ENCODE measurements at regions not wholly inside any gene's neighbourhood (a gene's known extent, or its start where the extent isn't known, plus 50 kb on each side); places are given as distances from the start of the nearest gene placed in this dataset.

GRCh38 chr18:57202881-57203280 lies 56.0 kb downstream of the BOD1L2 start:
- DNase-seq = no peak

- no peak for DNase-seq
Measured at GRCh38 chr18:57205641-57206040, 58.8 kb downstream of the BOD1L2 start.

GRCh38 chr18:57207124-57207916 lies 60.4 kb downstream of the BOD1L2 start:
- DNase-seq = no peak

- no peak for DNase-seq
Measured at GRCh38 chr18:57208047-57208446, 61.2 kb downstream of the BOD1L2 start.

GRCh38 chr18:57209713-57210106 lies 62.8 kb downstream of the BOD1L2 start:
- no peak for DNase-seq

- peak; percentile 24 for DNase-seq
Measured at GRCh38 chr18:57210107-57210715, 63.3 kb downstream of the BOD1L2 start.

- DNase-seq = no peak
Measured at GRCh38 chr18:57210716-57211411, 64.0 kb downstream of the BOD1L2 start.

GRCh38 chr18:57211412-57211750 lies 64.5 kb downstream of the BOD1L2 start:
- DNase-seq = no peak

GRCh38 chr18:57211776-57212175 lies 64.9 kb downstream of the BOD1L2 start:
- no peak for DNase-seq

- DNase-seq = no peak
Measured at GRCh38 chr18:57212678-57213077, 65.8 kb downstream of the BOD1L2 start.

- DNase-seq = no peak
Measured at GRCh38 chr18:57214976-57215375, 68.1 kb downstream of the BOD1L2 start.

- DNase-seq = no peak
Measured at GRCh38 chr18:57218281-57218680, 71.4 kb downstream of the BOD1L2 start.

- no peak for DNase-seq
Measured at GRCh38 chr18:57219964-57220363, 73.1 kb downstream of the BOD1L2 start.

- DNase-seq = no peak
Measured at GRCh38 chr18:57220480-57220879, 73.6 kb downstream of the BOD1L2 start.

GRCh38 chr18:57220930-57221483 lies 74.1 kb downstream of the BOD1L2 start:
- no peak for DNase-seq

GRCh38 chr18:57223144-57223870 lies 76.4 kb downstream of the BOD1L2 start:
- peak; percentile 87 for DNase-seq

- no peak for DNase-seq
Measured at GRCh38 chr18:57230861-57231585, 84.1 kb downstream of the BOD1L2 start.

- no peak for DNase-seq
Measured at GRCh38 chr18:57231864-57232263, 85.0 kb downstream of the BOD1L2 start.

- DNase-seq = peak; percentile 78
Measured at GRCh38 chr18:57234346-57234745, 87.5 kb downstream of the BOD1L2 start.

- no peak for DNase-seq
Measured at GRCh38 chr18:57241869-57242268, 95.0 kb downstream of the BOD1L2 start.

GRCh38 chr18:57242285-57242684 lies 95.4 kb downstream of the BOD1L2 start:
- DNase-seq = no peak

- no peak for DNase-seq
Measured at GRCh38 chr18:57243624-57244179, 96.8 kb downstream of the BOD1L2 start.
